Breast epithelium (tissue), 3 donors: ENCODE measurements at regions not wholly inside any gene's neighbourhood (a gene's known extent, or its start where the extent isn't known, plus 50 kb on each side); places are given as distances from the start of the nearest gene placed in this dataset.

Source experiments
- POLR2A ChIP-seq: fragments of 450-650 bp; IDR thresholded peaks from one replicate; pipeline ENCODE4 v1.6.1; 2016; ENCODE audit warnings: antibody characterized with exemption, mild to moderate bottlenecking, moderate library complexity
- POLR2AphosphoS5 ChIP-seq, 3 donors: sonication (generic); formaldehyde crosslinking; IDR thresholded peaks; one replicate each; pipeline ENCODE4 v1.6.1; 2017; ENCODE audit warnings: antibody characterized with exemption in 3 of 3

- TF ChIP-seq POLR2A (no peak), POLR2AphosphoS5 (IDR thresholded peaks at IDR 0.05) (no peak)
These were observed 147.5 kb upstream of the PITX2 start for GRCh38 chr4:110770353-110770752.
